HG03457 (cell line): ENCODE measurements at regions not wholly inside any gene's neighbourhood (a gene's known extent, or its start where the extent isn't known, plus 50 kb on each side); places are given as distances from the start of the nearest gene placed in this dataset.
"Not testable (repeated sequence)": the region's sequence is repeated elsewhere in the genome, so short reads cannot be mapped to it uniquely, and the experiment has no call there.

ENCODE experiments used
- ATAC-seq: cut with Tn5 transposase; IDR thresholded peaks from one replicate; pipeline ENCODE4 v1.9.1; 2021; ENCODE audit warnings: moderate number of reproducible peaks; ENCODE audit not compliant: unreplicated experiment

DNA sequence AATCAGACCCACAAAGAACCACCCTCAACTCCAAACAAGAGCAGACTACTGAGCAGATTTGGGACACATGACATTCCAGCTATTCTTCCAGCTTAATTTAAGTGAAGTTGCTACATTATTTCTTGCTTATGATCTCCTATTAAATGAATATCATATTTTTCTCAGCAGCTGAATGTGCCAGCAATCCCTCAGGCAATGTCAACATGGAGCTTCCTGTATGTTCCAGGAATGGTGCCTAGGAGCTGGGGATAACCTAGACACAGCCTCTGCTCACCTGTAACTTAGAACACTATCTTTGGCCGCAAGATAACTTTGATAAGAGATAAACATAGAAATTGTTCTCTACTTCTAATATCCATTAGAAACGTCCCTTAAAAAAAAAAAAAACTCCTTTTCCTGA lies 274.4 kb upstream of the RASGEF1B start:
- ATAC-seq = no peak

- ATAC-seq = no peak
Observed at GRCh38 chr4:81745050-81745449, 273.3 kb upstream of the RASGEF1B start.

DNA sequence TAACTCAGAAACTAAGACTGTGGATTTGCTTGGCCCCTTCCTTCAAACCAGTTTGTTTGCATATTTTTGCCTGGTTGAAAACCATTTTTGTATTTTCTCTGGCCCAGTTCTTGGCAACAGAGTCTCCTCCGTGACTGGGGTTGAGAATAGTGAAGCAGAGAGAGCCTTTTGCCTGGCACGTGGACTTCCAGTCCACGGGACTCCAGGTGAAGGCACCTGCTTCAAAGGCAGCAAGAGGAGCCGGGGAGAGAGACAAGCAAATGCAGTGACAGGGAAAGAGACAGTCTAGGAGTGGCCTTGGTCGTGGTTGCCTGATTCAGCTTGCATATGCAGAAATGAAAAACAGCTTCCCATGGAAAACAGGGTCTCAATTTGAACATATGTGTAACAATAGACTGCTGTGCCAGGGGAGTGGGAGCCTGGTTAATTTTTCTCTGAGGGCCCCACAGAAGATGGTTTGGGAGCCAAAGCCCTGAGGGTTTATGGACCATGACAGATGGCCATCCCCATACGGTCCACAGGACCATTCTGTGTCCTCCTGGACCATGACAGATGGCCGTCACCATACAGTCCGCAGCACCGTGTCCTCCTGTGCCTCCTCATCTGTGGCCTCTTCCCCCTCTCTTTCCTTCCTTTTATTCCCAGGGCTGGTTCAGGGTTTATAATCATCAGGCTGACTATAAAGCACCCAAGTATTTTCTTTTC lies 272.2 kb upstream of the RASGEF1B start:
- no peak for ATAC-seq

DNA sequence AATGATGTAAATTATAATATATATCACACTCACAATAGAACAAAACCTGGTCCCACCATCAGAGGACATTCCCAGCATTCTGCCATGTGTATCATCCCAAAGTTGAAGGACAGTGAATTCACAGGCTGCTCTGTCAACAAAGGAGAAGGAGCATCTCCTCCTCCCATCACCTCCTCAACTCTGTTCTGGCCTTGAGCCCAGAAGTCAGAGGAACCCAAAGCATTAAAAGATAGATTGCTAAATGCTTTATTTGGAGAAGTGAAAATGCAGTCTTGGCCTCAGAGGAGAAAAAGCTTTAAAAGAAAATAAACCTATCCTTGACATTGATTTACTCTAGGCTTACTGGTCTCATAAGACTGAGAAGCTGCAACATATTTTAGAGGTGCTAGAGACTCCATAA lies 268.8 kb upstream of the RASGEF1B start:
- ATAC-seq = no peak

GRCh38 chr4:81738891-81739290 lies 267.2 kb upstream of the RASGEF1B start:
- no peak for ATAC-seq

- no peak for ATAC-seq
Observed at GRCh38 chr4:81737865-81738559, 266.3 kb upstream of the RASGEF1B start.

- no peak for ATAC-seq
Observed at GRCh38 chr4:81736324-81736723, 264.6 kb upstream of the RASGEF1B start.

- ATAC-seq = no peak
Observed at GRCh38 chr4:81732980-81733379, 261.3 kb upstream of the RASGEF1B start.

- ATAC-seq = peak; percentile 96
Observed at GRCh38 chr4:81724925-81725329, 253.2 kb upstream of the RASGEF1B start.

GRCh38 chr4:81723927-81724587 lies 252.3 kb upstream of the RASGEF1B start:
- no peak for ATAC-seq

DNA sequence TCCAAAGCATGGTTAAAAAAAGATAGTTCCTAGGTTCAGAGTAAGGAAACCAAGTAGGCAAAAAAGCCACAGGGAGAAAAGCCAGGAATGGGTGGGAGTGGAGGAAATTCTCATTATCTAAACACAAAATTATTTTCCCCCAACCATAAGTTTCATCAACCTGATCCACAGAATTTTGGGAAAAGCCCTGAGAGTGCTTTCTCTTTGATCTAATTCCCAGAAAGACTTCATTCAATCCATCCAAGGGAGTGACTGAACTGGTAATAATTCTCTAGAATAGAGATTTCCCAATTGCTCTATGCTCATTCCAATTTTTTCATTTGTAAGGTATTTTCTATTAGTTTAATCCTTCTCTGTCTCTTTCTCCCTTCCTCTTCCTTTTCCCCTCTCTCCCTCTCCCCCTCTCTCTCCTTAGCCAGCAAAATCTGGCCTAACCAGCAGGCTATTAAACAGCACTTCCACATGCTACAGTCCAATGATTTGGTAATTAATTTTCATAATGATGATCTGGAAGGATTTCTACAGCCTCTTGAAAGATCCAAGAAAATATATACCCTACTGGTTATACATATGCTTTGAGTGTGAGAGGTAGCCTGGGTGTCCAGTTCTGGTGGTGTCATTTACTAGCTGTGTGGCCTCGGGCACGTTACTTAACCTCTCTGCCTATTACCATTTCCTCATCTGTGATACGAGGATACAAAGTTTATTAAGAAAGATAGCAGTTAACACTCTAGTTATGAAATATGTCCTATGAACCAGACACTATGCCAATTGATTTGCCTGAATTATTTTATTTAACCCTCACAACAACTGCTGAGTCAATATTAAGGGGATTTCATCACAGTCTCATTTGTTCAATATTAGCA lies 251.5 kb upstream of the RASGEF1B start:
- no peak for ATAC-seq

DNA sequence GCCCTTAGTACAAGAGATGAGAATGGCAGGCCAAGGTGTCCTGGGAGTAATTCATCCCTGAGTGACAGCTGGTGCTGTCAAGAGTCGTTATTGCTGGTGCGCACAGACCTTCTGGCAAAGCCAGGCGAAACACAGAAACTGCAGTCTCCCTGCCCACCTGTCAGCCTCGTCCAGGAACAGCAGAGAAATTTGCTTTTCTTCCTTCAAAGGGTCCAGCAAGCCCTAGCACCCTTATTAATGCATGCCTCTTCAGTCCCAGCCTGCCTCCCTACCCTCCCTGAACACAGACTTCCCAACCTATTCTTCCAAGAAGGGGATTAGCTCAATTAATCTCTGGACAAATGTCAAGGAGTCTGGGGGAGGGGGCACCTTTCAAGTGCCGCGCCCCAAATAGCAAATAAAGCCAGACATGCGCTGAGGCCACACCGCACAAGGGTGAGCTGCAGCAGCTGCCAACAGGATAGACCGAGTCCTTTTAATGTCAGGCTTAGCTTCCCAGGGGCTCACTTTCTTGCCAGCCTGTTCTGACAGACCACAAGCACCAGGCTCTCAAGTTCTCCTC lies 250.7 kb upstream of the RASGEF1B start:
- ATAC-seq = no peak

GRCh38 chr4:81715757-81716156 lies 244.1 kb upstream of the RASGEF1B start:
- no peak for ATAC-seq

- ATAC-seq = not testable (repeated sequence)
Observed at GRCh38 chr4:81715357-81715756, 243.7 kb upstream of the RASGEF1B start.

DNA sequence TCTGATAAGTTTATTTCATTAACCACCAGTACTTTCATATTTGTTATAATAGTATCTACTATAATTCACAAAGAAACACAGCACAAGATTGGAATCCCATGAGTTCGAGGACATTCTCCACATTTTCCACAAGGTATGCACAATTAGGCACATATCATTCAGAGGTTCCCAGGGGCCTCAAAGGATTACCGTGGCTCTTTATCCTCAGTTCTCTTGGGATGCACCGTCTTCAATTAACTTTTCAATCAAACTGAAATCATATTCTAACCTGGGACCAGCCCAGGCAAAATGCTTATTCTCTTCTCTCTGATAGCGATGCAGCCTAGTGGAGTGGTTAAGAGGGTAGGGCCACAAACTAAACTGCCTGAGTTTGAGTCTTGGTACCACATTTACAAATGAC lies 242.6 kb upstream of the RASGEF1B start:
- no peak for ATAC-seq

GRCh38 chr4:81712714-81713113 lies 241.0 kb upstream of the RASGEF1B start:
- no peak for ATAC-seq

DNA sequence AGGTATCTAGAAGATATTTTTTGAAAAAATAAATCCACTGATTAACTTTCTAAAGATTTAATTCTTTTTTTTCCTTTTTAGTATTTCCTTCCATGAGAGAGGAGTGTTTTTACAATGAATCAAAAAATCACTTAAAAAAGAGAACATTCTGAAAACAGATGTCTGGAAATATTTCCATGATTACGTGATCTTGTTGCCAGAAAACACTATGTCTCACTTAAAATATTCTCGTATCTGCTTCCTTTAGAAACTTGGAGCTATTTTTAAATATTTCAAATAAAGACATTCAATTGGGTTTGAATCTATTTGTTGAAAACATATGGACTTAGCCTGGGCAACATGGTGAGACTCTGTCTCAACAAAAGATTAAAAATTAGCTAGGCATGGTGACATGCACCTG lies 232.8 kb upstream of the RASGEF1B start:
- no peak for ATAC-seq

- no peak for ATAC-seq
Observed at GRCh38 chr4:81700189-81700588, 228.5 kb upstream of the RASGEF1B start.

GRCh38 chr4:81698538-81699296 lies 227.0 kb upstream of the RASGEF1B start:
- no peak for ATAC-seq
